Transverse colon (tissue), 4 donors: ENCODE measurements at regions not wholly inside any gene's neighbourhood (a gene's known extent, or its start where the extent isn't known, plus 50 kb on each side); places are given as distances from the start of the nearest gene placed in this dataset.
A peak's percentile ranks its signal among the peaks of the same experiment; 100 is the strongest.

Experiments
- DNase-seq: peaks from one replicate; pipeline ENCODE4 v3.0.0-alpha.2; 2019
- H3K27ac ChIP-seq, 4 donors: fragments of 200-600 bp; sonication (generic); 2 replicates each; pipeline ENCODE4 v1.5.1; 2016 to 2018; ENCODE audit warnings: inconsistent platforms in 4 of 4
- H3K27me3 ChIP-seq: fragments of 200-600 bp; sonication (generic); 2 replicates; pipeline ENCODE4 v1.5.1; 2017; ENCODE audit warnings: inconsistent platforms
- H3K36me3 ChIP-seq, 4 donors: fragments of 200-600 bp; sonication (generic); 2 replicates each; pipeline ENCODE4 v1.5.1; 2017 to 2019; ENCODE audit warnings: inconsistent platforms in 4 of 4
- H3K4me1 ChIP-seq, 4 donors: fragments of 200-600 bp; sonication (generic); 2 replicates each; pipeline ENCODE4 v1.5.1; 2017 to 2020; ENCODE audit warnings: inconsistent platforms in 4 of 4
- H3K4me3 ChIP-seq, 4 donors: fragments of 200-600 bp; sonication (generic); 1 replicate in 1 of 4; 2 replicates in 3 of 4; pipeline versions ENCODE4 v1.5.1 to v1.6.1; 2017 to 2019; ENCODE audit warnings: inconsistent platforms in 4 of 4
- H3K9me3 ChIP-seq, 2 donors: fragments of 200-600 bp; sonication (generic); 2 replicates each; pipeline ENCODE4 v1.5.1; 2017 to 2019; ENCODE audit warnings: inconsistent platforms in 2 of 2
- EP300 ChIP-seq: sonication (generic); formaldehyde crosslinking; IDR thresholded peaks from one replicate; pipeline ENCODE4 v1.6.1; 2017; ENCODE audit warnings: antibody characterized with exemption, low read depth
- POLR2A ChIP-seq: fragments of 450-650 bp; IDR thresholded peaks from one replicate; pipeline ENCODE4 v1.6.1; 2016; ENCODE audit warnings: antibody characterized with exemption, mild to moderate bottlenecking, moderate library complexity
- POLR2AphosphoS5 ChIP-seq, 3 donors: sonication (generic); formaldehyde crosslinking; IDR thresholded peaks; one replicate each; pipeline ENCODE4 v1.6.1; 2016; ENCODE audit warnings: antibody characterized with exemption in 3 of 3
- WGBS, 2 donors: methylation state at CpG; one replicate each; pipeline ENCODE4 v1.1.5; 2018; ENCODE audit warnings: low coverage in 1 of 2; 5-methylcytosine and 5-hydroxymethylcytosine counted together
- in situ Hi-C, 4 donors: fragments of 200-750 bp; cut with MboI; loops; one replicate each; pipeline versions ENCODE4 v1.15.0 to v1.15.1; 2017; ENCODE audit warnings: low sequenced_read_pairs in 3 of 4, low pct_ligation_motif_present in 1 of 4, low pct_unique_long_range_greater_than_20kb in 1 of 4
- intact Hi-C: fragments of 100-400 bp; cut with DNase I; formaldehyde crosslinking; loops from one replicate; pipeline ENCODE4 v1.15.1; 2023; ENCODE audit warnings: low total_unique reads
- TF ChIP-seq, protein P1 (sequence below), 5 experiments: fragments of 200-600 bp in 3 of 5; fragments of 450-650 bp in 2 of 5; sonication (generic) in 3 of 5; IDR thresholded peaks; 1 replicate in 2 of 5; 2 replicates in 3 of 5; pipeline ENCODE4 v1.5.1; 2016 to 2017; ENCODE audit warnings: antibody characterized with exemption in 5 of 5, inconsistent platforms in 3 of 5, mild to moderate bottlenecking in 2 of 5, moderate library complexity in 1 of 5

DNA sequence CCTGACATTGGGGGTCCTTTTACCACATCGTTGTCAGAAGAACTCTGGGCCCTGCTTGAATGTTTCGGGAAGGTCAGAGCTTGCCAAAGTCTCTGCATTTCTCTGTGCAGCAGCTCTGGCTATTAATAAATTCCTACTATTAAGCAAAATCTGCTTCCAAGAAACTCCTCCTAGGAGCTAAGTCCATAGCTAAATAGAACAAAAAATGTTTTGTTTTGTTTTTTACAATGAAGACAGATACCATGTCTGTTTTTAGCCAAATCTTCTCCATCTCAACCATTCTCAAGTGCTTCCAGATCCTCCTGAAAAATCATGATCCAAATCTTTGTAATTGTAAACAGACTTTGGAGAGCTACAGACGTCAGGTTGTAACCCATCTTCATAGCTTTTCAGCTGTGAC, 161.6 kb downstream of the SPATA18 start:
- Histone ChIP-seq H3K9me3 (no peaks in the 10 kb centered on the region), H3K27me3 (no peaks in the 10 kb centered on the region), H3K4me3 (no peak overlapping the region), H3K36me3 (no peaks in the 10 kb centered on the region), H3K4me1 (no peaks in the 10 kb centered on the region), H3K27ac (no peak overlapping the region)
- intact Hi-C loops (no loop called here), in situ Hi-C loops (no loop called here)
- 50 to 62% methylated on average over 2 to 3 of the region's 3 CpGs for WGBS, 2 donors
- TF ChIP-seq, protein P1, sequence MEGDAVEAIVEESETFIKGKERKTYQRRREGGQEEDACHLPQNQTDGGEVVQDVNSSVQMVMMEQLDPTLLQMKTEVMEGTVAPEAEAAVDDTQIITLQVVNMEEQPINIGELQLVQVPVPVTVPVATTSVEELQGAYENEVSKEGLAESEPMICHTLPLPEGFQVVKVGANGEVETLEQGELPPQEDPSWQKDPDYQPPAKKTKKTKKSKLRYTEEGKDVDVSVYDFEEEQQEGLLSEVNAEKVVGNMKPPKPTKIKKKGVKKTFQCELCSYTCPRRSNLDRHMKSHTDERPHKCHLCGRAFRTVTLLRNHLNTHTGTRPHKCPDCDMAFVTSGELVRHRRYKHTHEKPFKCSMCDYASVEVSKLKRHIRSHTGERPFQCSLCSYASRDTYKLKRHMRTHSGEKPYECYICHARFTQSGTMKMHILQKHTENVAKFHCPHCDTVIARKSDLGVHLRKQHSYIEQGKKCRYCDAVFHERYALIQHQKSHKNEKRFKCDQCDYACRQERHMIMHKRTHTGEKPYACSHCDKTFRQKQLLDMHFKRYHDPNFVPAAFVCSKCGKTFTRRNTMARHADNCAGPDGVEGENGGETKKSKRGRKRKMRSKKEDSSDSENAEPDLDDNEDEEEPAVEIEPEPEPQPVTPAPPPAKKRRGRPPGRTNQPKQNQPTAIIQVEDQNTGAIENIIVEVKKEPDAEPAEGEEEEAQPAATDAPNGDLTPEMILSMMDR (IDR thresholded peaks at IDR 0.05), result no peak
- TF ChIP-seq POLR2AphosphoS5 (IDR thresholded peaks at IDR 0.05) (no peak), POLR2A (no peak), EP300 (no peak)
- no peak for DNase-seq

DNA sequence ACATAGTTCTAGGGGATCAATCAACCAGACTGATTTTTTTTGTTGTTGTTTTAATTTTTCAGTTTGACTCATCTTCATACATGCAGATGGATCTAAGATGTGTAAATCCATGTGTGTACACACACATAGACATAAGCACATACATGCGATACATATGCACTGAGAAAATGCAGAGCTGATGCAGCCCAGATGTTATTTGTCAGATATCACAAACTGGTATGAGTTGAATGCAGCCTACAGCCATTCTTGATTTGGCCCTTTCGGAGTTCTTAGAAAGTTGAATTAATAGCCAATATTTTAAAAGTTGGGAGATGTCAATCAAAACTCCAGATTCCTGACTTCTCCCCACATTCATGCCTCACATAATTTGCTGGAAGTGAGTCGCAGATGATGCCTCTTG, 180.4 kb downstream of the SPATA18 start:
- no peak for DNase-seq
- Histone ChIP-seq H3K27ac (no peak overlapping the region), H3K4me1 (no peaks in the 10 kb centered on the region), H3K36me3 (no peaks in the 10 kb centered on the region), H3K4me3 (no peak overlapping the region), H3K27me3 (no peaks in the 10 kb centered on the region), H3K9me3 (no peaks in the 10 kb centered on the region)
- in situ Hi-C loops (loop anchor here in 1 of 4 donors (25.0 kb wide), 1 partner anchor 756 kb away; no protein-coding TSS in a partner anchor), intact Hi-C loops (no loop called here)
- WGBS, 2 donors, result 50 to 64% methylated on average over 2 to 3 of the region's 3 CpGs
- TF ChIP-seq, protein P1 (IDR thresholded peaks at IDR 0.05), result no peak
- TF ChIP-seq POLR2AphosphoS5 (IDR thresholded peaks at IDR 0.05), result no peak
- no peak for TF ChIP-seq POLR2A
- no peak for TF ChIP-seq EP300

DNA sequence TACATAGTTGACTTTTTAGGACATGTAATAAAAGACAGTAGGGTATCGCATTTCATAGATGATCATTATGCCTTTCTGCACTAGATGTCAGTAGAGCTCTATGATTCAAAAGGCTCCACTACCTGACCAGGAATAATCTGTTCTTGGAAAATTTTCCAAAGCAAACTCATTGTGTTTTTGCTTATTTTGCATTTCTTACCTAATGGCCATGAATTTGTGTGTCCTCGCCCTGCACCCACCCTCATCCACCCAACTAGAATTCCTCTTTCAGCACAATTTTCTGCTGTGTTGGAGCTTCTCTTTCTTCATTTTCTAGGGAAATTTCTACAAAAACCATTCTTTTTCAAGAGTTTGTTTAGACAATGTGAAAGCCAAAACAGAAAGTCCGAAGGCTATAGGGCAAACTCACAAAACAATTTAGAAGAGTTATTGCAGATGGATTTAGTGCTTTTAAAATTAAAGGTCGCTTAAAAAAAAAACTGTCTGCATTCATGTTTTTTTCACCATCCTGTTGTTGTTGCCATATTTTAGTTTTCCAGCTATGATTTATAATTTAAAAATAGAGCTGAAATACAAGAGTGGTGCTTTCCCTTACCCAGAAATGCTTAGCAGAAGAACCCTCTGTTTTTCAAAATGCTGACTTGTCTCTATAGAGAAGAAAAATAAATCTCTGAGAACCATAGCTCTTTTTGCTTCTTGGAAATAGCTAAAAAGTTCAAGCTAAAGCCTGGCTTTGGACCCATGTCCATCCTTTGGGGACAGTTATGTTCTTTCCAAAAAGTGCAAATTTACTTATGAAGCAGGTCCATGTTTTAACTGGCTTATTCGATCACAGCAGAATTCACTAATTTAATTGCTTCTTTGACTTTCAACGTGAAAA, 183.7 kb downstream of the SPATA18 start:
- WGBS, 2 donors, result 40 to 44% methylated on average over 6 of the region's 6 CpGs
- no peaks in the 10 kb centered on the region for H3K27me3 ChIP-seq
- in situ Hi-C loops, result loop anchor here in 1 of 4 donors (25.0 kb wide), 1 partner anchor 752 kb away; no protein-coding TSS in a partner anchor

DNA sequence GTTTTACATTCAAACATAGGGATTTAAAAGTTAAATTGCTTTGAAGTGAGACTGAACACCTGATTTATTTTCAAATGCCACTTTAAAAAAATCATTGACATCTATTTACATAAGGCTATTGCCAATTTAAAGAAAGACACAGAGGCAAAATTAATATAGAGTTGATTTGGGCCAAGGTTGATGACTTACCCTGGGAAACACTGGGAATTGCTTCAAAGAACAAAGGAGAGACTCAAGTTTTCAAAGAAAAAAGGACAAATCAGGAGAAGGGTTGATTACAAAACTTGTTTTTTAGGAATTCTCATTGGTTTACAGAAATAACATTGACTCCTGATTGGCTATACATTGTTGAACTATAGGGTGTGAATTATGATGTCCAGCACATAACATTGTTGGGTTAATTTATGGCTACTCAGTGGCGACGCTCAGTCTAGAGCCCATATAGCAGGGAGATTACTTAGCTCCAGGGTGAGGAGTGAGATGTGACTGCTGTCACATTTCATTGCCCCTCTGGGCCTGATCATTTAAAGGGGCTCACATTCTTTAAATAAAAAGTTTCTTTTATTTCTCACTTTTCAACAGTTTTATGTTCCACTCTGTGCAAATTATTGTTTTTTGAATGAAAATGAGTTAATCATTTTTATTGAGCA, 184.6 kb downstream of the SPATA18 start:
- DNase-seq, result no peak
- in situ Hi-C loops (loop anchor here in 1 of 4 donors (25.0 kb wide), 1 partner anchor 752 kb away; no protein-coding TSS in a partner anchor), intact Hi-C loops (no loop called here)
- TF ChIP-seq POLR2A (no peak), EP300 (no peak), POLR2AphosphoS5 (IDR thresholded peaks at IDR 0.05) (no peak)
- TF ChIP-seq, protein P1 (IDR thresholded peaks at IDR 0.05), result no peak
- Histone ChIP-seq H3K27ac (no peak overlapping the region), H3K36me3 (no peaks in the 10 kb centered on the region), H3K9me3 (no peaks in the 10 kb centered on the region), H3K4me1 (no peaks in the 10 kb centered on the region), H3K4me3 (no peak overlapping the region), H3K27me3 (no peaks in the 10 kb centered on the region)
- 50 to 55% methylated on average over 2 of the region's 2 CpGs for WGBS, 2 donors

More for the DNA sequence above, 183.7 kb downstream of the SPATA18 start:
- no peaks in the 10 kb centered on the region for H3K36me3 ChIP-seq
- no peak for DNase-seq
- no peak overlapping the region for H3K4me3 ChIP-seq
- TF ChIP-seq EP300 (no peak), POLR2AphosphoS5 (IDR thresholded peaks at IDR 0.05) (no peak)
- TF ChIP-seq, protein P1 (IDR thresholded peaks at IDR 0.05), result peak in 3 of 5 experiments; percentile 13 to 22 (median 21)
- intact Hi-C loops, result no loop called here
- no peaks in the 10 kb centered on the region for H3K9me3 ChIP-seq
- H3K4me1 ChIP-seq, result no peaks in the 10 kb centered on the region
- H3K27ac ChIP-seq, result no peak overlapping the region
